Hematopoietic multipotent progenitor cell treated with erythropoietin and hydrocortisone succinate and interleukin-3 and kit ligand, for 15 days (in vitro differentiated cells): ENCODE measurements at regions not wholly inside any gene's neighbourhood (a gene's known extent, or its start where the extent isn't known, plus 50 kb on each side); places are given as distances from the start of the nearest gene placed in this dataset.

Experiments
- DNase-seq: peaks from one replicate; pipeline ENCODE4 v3.0.0-alpha.2; 2015; ENCODE audit warnings: low spot score

DNA sequence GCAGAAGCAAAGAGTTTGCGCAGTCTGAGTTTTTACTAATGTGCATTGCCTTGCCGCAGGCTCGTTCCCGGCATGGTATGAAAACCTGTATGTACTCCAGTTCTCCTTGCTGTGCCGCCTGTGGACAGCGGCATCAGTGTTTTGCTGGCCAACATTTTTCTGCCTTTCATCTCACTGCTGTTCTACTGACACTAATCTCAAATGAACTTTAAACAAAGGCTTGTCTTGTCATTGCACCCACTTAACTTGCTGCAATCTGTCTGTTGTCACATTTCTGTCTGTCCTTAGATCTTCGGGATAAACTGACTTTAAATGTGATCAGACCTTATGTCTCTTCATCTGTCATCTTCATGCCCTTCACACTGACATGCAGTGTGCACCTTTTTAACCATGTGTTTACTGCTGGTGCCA, 71.7 kb upstream of the ZNRF2 start:
- DNase-seq = no peak

GRCh38 chr7:30213637-30214036, 70.8 kb upstream of the ZNRF2 start:
- DNase-seq = no peak

- no peak for DNase-seq
Observed at GRCh38 chr7:30214651-30215137, 69.7 kb upstream of the ZNRF2 start.

DNA sequence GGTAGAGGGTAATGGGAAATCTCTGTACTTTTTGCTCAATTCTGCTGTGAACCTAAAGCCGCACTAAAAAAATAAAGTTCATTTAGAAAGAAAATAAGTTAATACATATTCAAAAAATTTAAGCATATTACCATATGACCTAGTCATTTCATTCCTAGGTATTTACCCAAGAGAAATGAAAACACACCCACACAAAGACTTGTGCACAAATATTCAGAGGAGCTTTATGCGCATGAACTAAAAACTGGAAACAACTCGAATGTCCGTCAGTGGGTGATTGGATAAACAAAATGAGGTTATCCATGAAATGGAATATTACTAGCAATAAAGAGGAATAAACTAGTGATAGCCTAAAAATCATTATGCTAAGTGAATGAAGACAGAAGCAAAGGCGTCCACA, 62.6 kb upstream of the ZNRF2 start:
- DNase-seq = no peak

- no peak for DNase-seq
Observed at GRCh38 chr7:30222515-30223215, 61.7 kb upstream of the ZNRF2 start.

DNA sequence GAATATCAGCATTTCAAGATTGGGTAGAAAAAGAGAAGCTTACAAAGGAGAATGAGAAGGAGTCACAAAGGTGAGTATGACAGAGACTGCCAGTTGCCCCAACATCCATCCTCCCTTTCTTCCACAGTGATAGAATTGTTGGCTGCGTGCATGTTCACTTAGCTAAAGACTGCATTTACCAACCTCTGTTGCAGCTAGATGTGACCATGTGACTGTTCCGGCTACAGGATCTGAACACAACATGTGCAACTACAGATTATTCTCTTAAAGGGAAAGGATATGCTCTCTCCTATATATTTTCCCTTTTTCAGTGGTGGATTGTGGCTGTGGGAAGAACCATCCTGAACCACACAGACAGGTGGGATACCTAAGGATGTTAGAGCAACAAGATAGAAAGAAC, 60.5 kb upstream of the ZNRF2 start:
- DNase-seq = no peak

GRCh38 chr7:30224511-30225062, 59.8 kb upstream of the ZNRF2 start:
- DNase-seq = no peak

GRCh38 chr7:30225863-30226613, 58.4 kb upstream of the ZNRF2 start:
- DNase-seq = no peak

DNA sequence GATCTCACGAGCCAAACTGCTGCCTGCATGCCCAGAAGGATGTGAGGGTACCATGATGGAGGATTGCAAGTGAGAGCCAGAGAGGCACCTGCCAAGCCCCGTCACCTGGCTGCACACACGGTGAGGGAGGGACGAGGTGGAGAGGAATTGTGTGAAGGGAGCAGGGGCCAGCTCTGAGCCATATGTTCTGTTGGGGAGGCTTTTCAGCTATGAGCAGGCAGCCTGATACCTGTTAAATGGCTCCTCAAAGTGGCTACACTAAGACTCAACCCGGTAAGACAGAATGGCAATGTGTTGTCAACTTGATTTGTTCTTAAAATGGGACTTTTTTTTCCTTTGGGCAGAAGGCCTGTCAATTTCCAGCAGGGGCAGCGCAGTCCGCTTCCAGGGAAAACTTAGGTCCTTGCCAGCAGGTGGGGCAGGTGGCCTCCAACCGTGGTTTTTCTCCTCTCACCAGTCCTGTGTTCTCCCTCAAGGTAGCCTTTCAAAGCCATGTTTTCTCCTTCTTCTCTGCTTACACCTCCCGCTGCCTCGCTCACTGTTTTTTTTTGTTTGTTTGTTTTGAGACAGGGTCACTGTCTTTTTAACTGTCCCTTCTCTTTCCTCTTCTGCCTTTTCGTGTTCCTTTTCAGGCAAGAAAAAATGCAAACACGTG, 57.7 kb upstream of the ZNRF2 start:
- DNase-seq = peak; percentile 11

- DNase-seq = no peak
Observed at GRCh38 chr7:30231271-30231670, 53.1 kb upstream of the ZNRF2 start.

DNA sequence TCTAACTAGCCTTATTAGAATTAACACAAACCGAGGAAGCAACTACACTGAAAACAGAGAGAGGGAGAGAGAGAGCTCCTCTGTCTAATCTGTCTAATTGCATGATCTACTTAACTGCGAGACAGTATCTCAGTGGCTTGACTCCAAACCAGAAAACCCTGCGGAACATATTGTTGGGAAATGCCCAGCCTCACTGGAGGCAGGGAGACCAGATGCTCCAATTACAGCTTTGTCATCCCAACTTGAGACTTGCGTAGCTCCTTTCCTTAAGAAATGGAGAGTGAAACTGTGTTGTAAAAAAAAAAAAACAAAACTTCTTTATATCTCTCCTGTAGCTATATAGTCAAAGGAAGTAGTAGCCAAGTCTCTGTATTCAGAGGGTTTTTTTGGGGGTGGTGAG, 52.0 kb upstream of the ZNRF2 start:
- no peak for DNase-seq
